Psoas muscle (tissue), 7 donors: ENCODE measurements at regions not wholly inside any gene's neighbourhood (a gene's known extent, or its start where the extent isn't known, plus 50 kb on each side); places are given as distances from the start of the nearest gene placed in this dataset.

Experiments
- ATAC-seq, 4 donors: fragments of 200-7000 bp; cut with Tn5 transposase; one replicate each; pipeline ENCODE4 v1.9.1; 2020; ENCODE audit warnings: moderate library complexity in 3 of 4, mild to moderate bottlenecking in 2 of 4
- DNase-seq, 2 donors: peaks; one replicate each; pipeline ENCODE4 v3.0.0-alpha.2; 2020
- H3K27ac ChIP-seq: fragments of 200-600 bp; one replicate; pipeline ENCODE4 v1.8.0; 2022
- H3K27me3 ChIP-seq, 3 donors: fragments of 200-600 bp in 1 of 3; one replicate each; pipeline versions ENCODE4 v1.6.1 to v1.8.0; 2013 to 2022; ENCODE audit warnings: low read length in 2 of 3, mild to moderate bottlenecking in 2 of 3, moderate library complexity in 1 of 3; ENCODE audit not compliant: insufficient read depth in 3 of 3
- H3K36me3 ChIP-seq, 2 donors: fragments of 200-600 bp in 1 of 2; one replicate each; pipeline versions ENCODE4 v1.6.1 to v1.8.0; 2013 to 2022; ENCODE audit warnings: low read depth in 1 of 2, mild to moderate bottlenecking in 1 of 2, moderate library complexity in 1 of 2; ENCODE audit not compliant: insufficient read depth in 1 of 2
- H3K4me1 ChIP-seq: fragments of 200-600 bp; one replicate; pipeline ENCODE4 v1.8.0; 2022
- H3K4me3 ChIP-seq: fragments of 200-600 bp; one replicate; pipeline ENCODE4 v1.8.0; 2022; ENCODE audit warnings: mild to moderate bottlenecking
- H3K9me3 ChIP-seq: fragments of 200-600 bp; one replicate; pipeline ENCODE4 v1.8.0; 2022
- CTCF ChIP-seq: fragments of 200-600 bp; IDR thresholded peaks from one replicate; pipeline ENCODE4 v1.8.0; 2022; ENCODE audit warnings: antibody characterized with exemption
- WGBS, 3 donors: extraction: QIAGEN DNeasy Blood & Tissue Kit; methylation state at CpG; one replicate each; pipeline versions ENCODE4 v1.1.6 to v1.1.7; 2013; 5-methylcytosine and 5-hydroxymethylcytosine counted together
- intact Hi-C, 2 donors: fragments of 100-400 bp; cut with DNase I; formaldehyde crosslinking; loops; one replicate each; pipeline versions ENCODE4 v1.11.0 to v1.14.2; 2022
- donor health status: healthy with polysubstance abuse.
- donor health status: DM: no; HTN: no; CAD: no; lungs with moderate emphysema.
- donor health status: Bipolar disorder and iron deficiency.
- donor health status: healthy.
- donor health status: DM: yes; HTN: yes; CAD: no.
- donor health status: DM: no; HTN: no; CAD: no.
- donor health status: DM: yes; HTN: yes; CAD: no.

DNA sequence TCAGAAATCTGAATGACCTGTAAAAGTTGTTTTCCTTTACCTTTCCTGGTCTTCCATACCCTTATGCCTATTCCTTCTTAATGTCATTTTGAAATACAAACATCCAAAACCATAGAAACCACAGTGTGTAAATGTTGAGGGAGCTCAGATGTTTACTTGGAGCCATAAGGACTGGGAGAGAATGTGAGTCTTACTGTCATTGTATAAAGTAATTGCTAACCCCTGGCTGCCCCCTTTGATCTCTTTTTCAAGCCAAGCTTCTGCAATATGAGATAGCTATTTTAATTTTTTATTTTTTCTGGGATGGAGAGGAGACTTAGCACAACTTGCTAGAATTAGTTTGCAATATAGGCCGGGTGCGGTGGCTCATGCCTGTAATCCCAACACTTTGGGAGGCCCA lies 124.4 kb upstream of the AKIRIN2 start:
- no peak for ATAC-seq
- 70 to 85% (median 79%) methylated on average over 2 of the region's 2 CpGs for WGBS, 3 donors
- no peak for DNase-seq
- intact Hi-C loops: no loop called here
- Histone ChIP-seq H3K4me1 (no peaks in the 10 kb centered on the region), H3K36me3 (no peaks in the 10 kb centered on the region), H3K4me3 (no peak overlapping the region), H3K27me3 (no peaks in the 10 kb centered on the region), H3K9me3 (no peaks in the 10 kb centered on the region), H3K27ac (no peak overlapping the region)
- TF ChIP-seq CTCF: no peak

- TF ChIP-seq CTCF: no peak
- no peak overlapping the region for H3K27ac ChIP-seq
- ATAC-seq: no peak
- H3K36me3 ChIP-seq: no peaks in the 10 kb centered on the region
- no peaks in the 10 kb centered on the region for H3K9me3 ChIP-seq
- H3K4me1 ChIP-seq: no peaks in the 10 kb centered on the region
- 57 to 65% (median 63%) methylated on average over 2 of the region's 2 CpGs for WGBS, 3 donors
- DNase-seq: no peak
- no peak overlapping the region for H3K4me3 ChIP-seq
- no peaks in the 10 kb centered on the region for H3K27me3 ChIP-seq
- intact Hi-C loops: no loop called here
These were observed 123.8 kb upstream of the AKIRIN2 start for GRCh38 chr6:87825821-87826221.

DNA sequence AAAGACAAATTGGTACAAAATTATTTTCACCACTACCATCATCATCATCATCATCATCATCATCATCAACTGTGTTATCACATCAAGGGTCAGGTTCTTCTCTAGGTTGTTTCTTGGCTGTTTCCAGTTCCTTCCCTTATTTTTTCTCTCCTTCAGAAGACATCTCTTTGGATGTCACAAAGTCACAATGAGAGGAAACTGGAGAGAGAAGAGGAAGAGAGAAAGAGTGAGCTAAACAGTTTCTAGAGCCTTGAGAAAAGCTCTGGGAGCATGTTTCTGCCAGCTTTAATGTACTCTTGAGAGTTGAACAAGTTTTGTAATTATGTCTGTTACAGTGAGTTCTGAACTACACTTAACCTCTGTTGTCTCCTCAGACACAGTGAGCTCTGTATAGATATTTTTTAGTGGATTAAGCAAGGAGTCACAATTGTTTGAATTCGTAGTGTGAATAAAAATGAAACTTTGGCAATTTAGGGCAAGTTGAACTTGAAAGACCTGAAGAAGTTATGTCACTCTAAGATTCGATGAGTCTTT lies 123.0 kb upstream of the AKIRIN2 start:
- TF ChIP-seq CTCF: no peak
- Histone ChIP-seq H3K4me1 (no peaks in the 10 kb centered on the region), H3K27me3 (no peaks in the 10 kb centered on the region), H3K36me3 (no peaks in the 10 kb centered on the region), H3K4me3 (no peak overlapping the region), H3K9me3 (no peaks in the 10 kb centered on the region), H3K27ac (no peak overlapping the region)
- intact Hi-C loops: no loop called here
- ATAC-seq: peak in 1 of 4 donors; percentile 46
- DNase-seq: no peak
- 57 to 71% (median 68%) methylated on average over 2 of the region's 2 CpGs for WGBS, 3 donors

DNA sequence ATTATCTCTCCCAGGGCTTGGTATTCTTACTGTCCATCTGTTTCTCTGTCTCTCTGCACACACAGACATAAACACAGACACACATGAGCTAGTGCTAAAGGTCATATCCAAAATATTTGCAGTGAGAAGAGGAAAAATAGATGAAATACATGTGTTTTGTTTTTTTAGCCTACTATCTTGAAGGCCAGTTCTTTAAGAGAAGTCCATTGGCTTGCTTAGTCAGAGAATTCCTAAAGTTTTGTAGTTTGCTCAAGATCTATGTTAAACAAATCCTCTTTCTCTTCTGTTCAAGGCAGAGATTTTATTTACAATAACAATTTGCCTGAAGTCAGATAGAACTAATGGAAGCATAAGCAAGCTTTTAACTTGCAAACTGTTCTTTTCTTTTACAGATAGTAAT lies 120.0 kb upstream of the AKIRIN2 start:
- no peaks in the 10 kb centered on the region for H3K36me3 ChIP-seq
- intact Hi-C loops: no loop called here
- no peak overlapping the region for H3K27ac ChIP-seq
- DNase-seq: no peak
- no peak overlapping the region for H3K4me3 ChIP-seq
- no peaks in the 10 kb centered on the region for H3K9me3 ChIP-seq
- H3K27me3 ChIP-seq: no peaks in the 10 kb centered on the region
- H3K4me1 ChIP-seq: no peaks in the 10 kb centered on the region
- TF ChIP-seq CTCF: no peak
- no peak for ATAC-seq

DNA sequence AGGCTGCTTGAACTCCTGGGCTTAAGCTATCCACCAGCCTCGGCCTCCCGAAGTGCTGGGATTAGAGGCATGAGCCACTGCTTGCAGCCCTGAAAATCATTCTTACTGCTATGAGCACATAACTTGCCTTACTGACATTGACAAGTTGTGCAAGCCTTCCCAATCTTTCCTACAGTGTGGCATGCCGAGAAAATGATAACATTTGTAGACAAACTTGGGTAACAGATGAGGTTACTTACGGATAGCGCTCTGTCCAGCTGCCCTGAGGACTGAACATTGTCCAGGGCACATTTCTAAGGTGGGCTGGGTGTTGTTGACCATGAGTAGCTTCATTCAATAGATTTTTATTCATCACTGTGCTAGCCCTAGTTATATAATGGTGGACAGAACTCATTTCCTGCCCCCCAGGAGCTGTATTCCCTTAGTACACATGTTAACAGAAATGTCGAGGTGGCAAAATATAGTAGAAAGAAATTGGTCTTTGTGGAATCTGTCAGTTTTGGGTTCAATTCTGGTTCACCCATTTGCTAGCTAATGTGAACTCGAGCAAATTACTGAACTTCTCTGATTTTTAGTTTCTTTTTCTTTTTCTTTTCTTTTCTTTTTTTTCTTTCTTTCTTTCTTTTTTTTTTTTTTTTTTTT lies 118.4 kb upstream of the AKIRIN2 start:
- DNase-seq (no peak), ATAC-seq (no peak)
- Histone ChIP-seq H3K4me3 (no peak overlapping the region), H3K4me1 (no peaks in the 10 kb centered on the region), H3K9me3 (no peaks in the 10 kb centered on the region), H3K36me3 (no peaks in the 10 kb centered on the region), H3K27me3 (no peaks in the 10 kb centered on the region), H3K27ac (no peak overlapping the region)
- whole genome bisulfite sequencing, 3 donors: 93 to 95% (median 95%) methylated on average over 7 of the region's 7 CpGs
- no peak for TF ChIP-seq CTCF
- intact Hi-C loops: no loop called here
